ENCODE measurements at regions not wholly inside any gene's neighbourhood (a gene's known extent, or its start where the extent isn't known, plus 50 kb on each side); places are given as distances from the start of the nearest gene placed in this dataset.

DNA sequence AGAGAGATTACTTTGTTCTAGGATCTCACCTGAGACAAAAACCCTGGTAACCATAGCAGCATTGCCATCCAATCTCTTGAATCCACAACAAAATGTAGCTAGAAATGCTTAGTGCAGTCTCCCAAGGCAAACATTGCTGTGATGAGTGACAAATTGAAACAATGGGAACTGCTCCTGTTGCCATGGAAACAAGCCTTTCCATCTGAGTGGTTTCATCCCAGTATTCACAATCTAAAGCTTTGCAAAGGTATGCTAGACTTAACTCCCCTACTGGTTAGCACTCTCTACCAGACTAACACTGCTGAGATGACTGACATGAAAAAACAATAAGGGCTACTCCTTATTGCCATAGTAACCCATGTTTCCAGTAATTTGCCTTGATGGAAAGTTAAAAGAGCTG is 172.6 kb upstream of the CNTN3 start:
- no peak for TF ChIP-seq POLR2A (IDR thresholded peaks at IDR 0.05)
- TF ChIP-seq, protein P1, sequence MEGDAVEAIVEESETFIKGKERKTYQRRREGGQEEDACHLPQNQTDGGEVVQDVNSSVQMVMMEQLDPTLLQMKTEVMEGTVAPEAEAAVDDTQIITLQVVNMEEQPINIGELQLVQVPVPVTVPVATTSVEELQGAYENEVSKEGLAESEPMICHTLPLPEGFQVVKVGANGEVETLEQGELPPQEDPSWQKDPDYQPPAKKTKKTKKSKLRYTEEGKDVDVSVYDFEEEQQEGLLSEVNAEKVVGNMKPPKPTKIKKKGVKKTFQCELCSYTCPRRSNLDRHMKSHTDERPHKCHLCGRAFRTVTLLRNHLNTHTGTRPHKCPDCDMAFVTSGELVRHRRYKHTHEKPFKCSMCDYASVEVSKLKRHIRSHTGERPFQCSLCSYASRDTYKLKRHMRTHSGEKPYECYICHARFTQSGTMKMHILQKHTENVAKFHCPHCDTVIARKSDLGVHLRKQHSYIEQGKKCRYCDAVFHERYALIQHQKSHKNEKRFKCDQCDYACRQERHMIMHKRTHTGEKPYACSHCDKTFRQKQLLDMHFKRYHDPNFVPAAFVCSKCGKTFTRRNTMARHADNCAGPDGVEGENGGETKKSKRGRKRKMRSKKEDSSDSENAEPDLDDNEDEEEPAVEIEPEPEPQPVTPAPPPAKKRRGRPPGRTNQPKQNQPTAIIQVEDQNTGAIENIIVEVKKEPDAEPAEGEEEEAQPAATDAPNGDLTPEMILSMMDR (IDR thresholded peaks at IDR 0.05) = no peak
